Body of pancreas (tissue), 4 donors: ENCODE measurements at regions not wholly inside any gene's neighbourhood (a gene's known extent, or its start where the extent isn't known, plus 50 kb on each side); places are given as distances from the start of the nearest gene placed in this dataset.

Source experiments
- ATAC-seq: fragments of 150-250 bp; one replicate; pipeline ENCODE4 v1.9.1; 2016
- DNase-seq, 4 donors: peaks; one replicate each; pipeline ENCODE4 v3.0.0-alpha.2; 2019
- H3K27ac ChIP-seq, 4 donors: fragments of 200-600 bp; sonication (generic); 1 replicate in 3 of 4; 2 replicates in 1 of 4; pipeline versions ENCODE4 v1.5.1 to v1.6.1; 2016 to 2019; ENCODE audit warnings: mild to moderate bottlenecking in 1 of 4, mixed read lengths in 1 of 4, moderate library complexity in 1 of 4
- H3K27me3 ChIP-seq, 2 donors: fragments of 200-600 bp; sonication (generic); one replicate each; pipeline ENCODE4 v1.6.0; 2016; ENCODE audit warnings: mild to moderate bottlenecking in 1 of 2
- H3K36me3 ChIP-seq, 2 donors: fragments of 200-600 bp; sonication (generic); replicated peaks in 1 of 2; 2 replicates each; pipeline ENCODE4 v1.5.1; 2016; ENCODE audit warnings: low read depth in 2 of 2; ENCODE audit not compliant: insufficient read depth in 1 of 2
- H3K4me1 ChIP-seq: fragments of 200-600 bp; sonication (generic); one replicate; pipeline ENCODE4 v1.6.0; 2016
- H3K4me3 ChIP-seq, 2 donors: fragments of 200-600 bp; sonication (generic); 1 replicate in 1 of 2; 2 replicates in 1 of 2; pipeline ENCODE4 v1.5.1; 2016 to 2019
- H3K9me3 ChIP-seq, 3 donors: fragments of 200-600 bp; sonication (generic); 1 replicate in 2 of 3; 2 replicates in 1 of 3; pipeline ENCODE4 v1.5.1; 2016
- CTCF ChIP-seq, 7 experiments: fragments of 450-650 bp in 4 of 7; fragments of 200-600 bp in 3 of 7; sonication (generic) in 3 of 7; IDR thresholded peaks; one replicate each; pipeline ENCODE4 v1.5.1; 2016 to 2019; ENCODE audit warnings: antibody characterized with exemption in 7 of 7
- POLR2A ChIP-seq, 3 donors: fragments of 450-650 bp; IDR thresholded peaks; one replicate each; pipeline ENCODE4 v1.6.1; 2016; ENCODE audit warnings: antibody characterized with exemption in 3 of 3, mild to moderate bottlenecking in 2 of 3
- WGBS, 2 donors: methylation state at CpG; one replicate each; pipeline ENCODE4 v1.1.5; 2017; 5-methylcytosine and 5-hydroxymethylcytosine counted together
- intact Hi-C: fragments of 100-400 bp; cut with DNase I; formaldehyde crosslinking; loops from one replicate; pipeline ENCODE4 v1.15.1; 2023

GRCh38 chr15:92277776-92278175 is 115.9 kb upstream of the ST8SIA2 start:
- Histone ChIP-seq H3K27ac (no peak overlapping the region), H3K4me3 (no peak overlapping the region), H3K36me3 (no peaks in the 10 kb centered on the region), H3K4me1 (no peaks in the 10 kb centered on the region), H3K9me3 (no peaks in the 10 kb centered on the region), H3K27me3 (no peaks in the 10 kb centered on the region)
- intact Hi-C loops = no loop called here
- peak in 4 of 7 experiments; percentile 10 to 28 (median 23) for TF ChIP-seq CTCF (IDR thresholded peaks at IDR 0.05)
- no peak for TF ChIP-seq POLR2A (IDR thresholded peaks at IDR 0.05)
- 24 to 50% methylated on average over 1 of the region's 1 CpG for WGBS, 2 donors
- DNase-seq = peak in 2 of 4 donors; percentile 6 to 12
- no peak for ATAC-seq

- no peak overlapping the region for H3K4me3 ChIP-seq
- ATAC-seq (no peak), DNase-seq (no peak)
- H3K4me1 ChIP-seq = peaks cover 5% of the 10 kb centered on the region
- no peaks in the 10 kb centered on the region for H3K27me3 ChIP-seq
- no peaks in the 10 kb centered on the region for H3K36me3 ChIP-seq
- 11 to 13% methylated on average over 2 of the region's 2 CpGs for WGBS, 2 donors
- no peaks in the 10 kb centered on the region for H3K9me3 ChIP-seq
- intact Hi-C loops = no loop called here
- TF ChIP-seq POLR2A (IDR thresholded peaks at IDR 0.05) (no peak), CTCF (IDR thresholded peaks at IDR 0.05) (no peak)
- no peak overlapping the region for H3K27ac ChIP-seq
Measured at GRCh38 chr15:92283813-92284212, 109.9 kb upstream of the ST8SIA2 start.

GRCh38 chr15:92288755-92289154 is 104.9 kb upstream of the ST8SIA2 start:
- TF ChIP-seq POLR2A (IDR thresholded peaks at IDR 0.05) = no peak
- no peak for TF ChIP-seq CTCF (IDR thresholded peaks at IDR 0.05)

GRCh38 chr15:92289733-92290132 is 103.9 kb upstream of the ST8SIA2 start:
- WGBS, 2 donors = 40 to 45% methylated on average over 4 of the region's 4 CpGs

More at GRCh38 chr15:92288755-92289154, 104.9 kb upstream of the ST8SIA2 start:
- Histone ChIP-seq H3K9me3 (no peaks in the 10 kb centered on the region), H3K36me3 (no peaks in the 10 kb centered on the region), H3K4me3 (no peak overlapping the region), H3K27ac (no peak overlapping the region), H3K27me3 (no peaks in the 10 kb centered on the region), H3K4me1 (peaks cover 4% of the 10 kb centered on the region)
- 79 to 87% methylated on average over 2 of the region's 2 CpGs for WGBS, 2 donors
- DNase-seq (no peak), ATAC-seq (no peak)
- intact Hi-C loops = no loop called here

More at GRCh38 chr15:92289733-92290132, 103.9 kb upstream of the ST8SIA2 start:
- no peaks in the 10 kb centered on the region for H3K27me3 ChIP-seq
- no peak for TF ChIP-seq POLR2A (IDR thresholded peaks at IDR 0.05)
- TF ChIP-seq CTCF (IDR thresholded peaks at IDR 0.05) = no peak
- H3K36me3 ChIP-seq = no peaks in the 10 kb centered on the region
- no peak overlapping the region for H3K27ac ChIP-seq
- no peak for ATAC-seq
- no peaks in the 10 kb centered on the region for H3K4me1 ChIP-seq
- H3K4me3 ChIP-seq = no peak overlapping the region
- no peak for DNase-seq
- H3K9me3 ChIP-seq = no peaks in the 10 kb centered on the region
- intact Hi-C loops = no loop called here
